Nucleus accumbens (tissue), 56 donors: ENCODE measurements at regions not wholly inside any gene's neighbourhood (a gene's known extent, or its start where the extent isn't known, plus 50 kb on each side); places are given as distances from the start of the nearest gene placed in this dataset.

Experiments used
- DNase-seq, 56 donors: peaks; one replicate each; lab custom pipeline; 2025; lab: John Stamatoyannopoulos, UW

- DNase-seq: no peak
Measured at GRCh38 chr3:105923140-105923539, 54.3 kb upstream of the CBLB start.

GRCh38 chr3:105927741-105928140 is 58.9 kb upstream of the CBLB start:
- DNase-seq: no peak

GRCh38 chr3:105930733-105931132 is 61.9 kb upstream of the CBLB start:
- no peak for DNase-seq

- no peak for DNase-seq
Measured at GRCh38 chr3:105931500-105931899, 62.7 kb upstream of the CBLB start.

- no peak for DNase-seq
Measured at GRCh38 chr3:105933871-105934270, 65.1 kb upstream of the CBLB start.

- no peak for DNase-seq
Measured at GRCh38 chr3:105938101-105938500, 69.3 kb upstream of the CBLB start.

- no peak for DNase-seq
Measured at GRCh38 chr3:105938806-105939205, 70.0 kb upstream of the CBLB start.

GRCh38 chr3:105944276-105944675 is 75.5 kb upstream of the CBLB start:
- no peak for DNase-seq

- DNase-seq: no peak
Measured at GRCh38 chr3:105944721-105945120, 75.9 kb upstream of the CBLB start.

GRCh38 chr3:105948101-105948500 is 79.3 kb upstream of the CBLB start:
- DNase-seq: no peak

- no peak for DNase-seq
Measured at GRCh38 chr3:105950881-105951600, 82.2 kb upstream of the CBLB start.

- DNase-seq: no peak
Measured at GRCh38 chr3:105953831-105954230, 85.0 kb upstream of the CBLB start.

- no peak for DNase-seq
Measured at GRCh38 chr3:105956306-105956705, 87.5 kb upstream of the CBLB start.

GRCh38 chr3:105957722-105958121 is 88.9 kb upstream of the CBLB start:
- no peak for DNase-seq

- DNase-seq: no peak
Measured at GRCh38 chr3:105958237-105959000, 89.6 kb upstream of the CBLB start.

GRCh38 chr3:105959851-105960250 is 91.0 kb upstream of the CBLB start:
- DNase-seq: no peak

GRCh38 chr3:105960381-105960780 is 91.6 kb upstream of the CBLB start:
- DNase-seq: no peak

- DNase-seq: no peak
Measured at GRCh38 chr3:105963161-105963560, 94.3 kb upstream of the CBLB start.

- DNase-seq: no peak
Measured at GRCh38 chr3:105965384-105965783, 96.6 kb upstream of the CBLB start.

- DNase-seq: no peak
Measured at GRCh38 chr3:105967117-105967516, 98.3 kb upstream of the CBLB start.

- DNase-seq: no peak
Measured at GRCh38 chr3:105970283-105970682, 101.5 kb upstream of the CBLB start.

- DNase-seq: no peak
Measured at GRCh38 chr3:105972069-105972468, 103.3 kb upstream of the CBLB start.
